NCI-H774 (cell line): ENCODE measurements at regions not wholly inside any gene's neighbourhood (a gene's known extent, or its start where the extent isn't known, plus 50 kb on each side); places are given as distances from the start of the nearest gene placed in this dataset.
"Not testable (repeated sequence)": the region's sequence is repeated elsewhere in the genome, so short reads cannot be mapped to it uniquely, and the experiment has no call there.

Source experiments
- DNase-seq: peaks from one replicate; lab custom pipeline; 2025; lab: John Stamatoyannopoulos, UW

DNA sequence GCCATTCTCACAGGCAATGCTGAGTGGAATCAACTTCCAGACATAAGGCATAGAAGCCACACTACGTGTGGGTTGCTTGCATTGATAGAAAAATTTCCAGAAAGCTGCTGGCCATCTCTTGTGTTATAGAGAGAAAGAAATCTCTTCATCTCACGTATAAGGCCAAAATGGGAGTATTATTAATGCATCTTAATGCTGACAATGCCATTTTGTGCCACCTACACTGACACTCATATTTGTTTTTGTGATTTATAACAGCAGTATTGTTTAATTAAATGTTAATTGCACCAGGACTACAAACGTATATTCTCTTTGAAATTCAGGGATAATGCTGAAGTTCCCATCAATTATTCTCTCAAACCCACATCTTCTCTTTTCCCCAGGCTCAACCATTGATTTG is 56.1 kb upstream of the TMEM132D start:
- no peak for DNase-seq

DNA sequence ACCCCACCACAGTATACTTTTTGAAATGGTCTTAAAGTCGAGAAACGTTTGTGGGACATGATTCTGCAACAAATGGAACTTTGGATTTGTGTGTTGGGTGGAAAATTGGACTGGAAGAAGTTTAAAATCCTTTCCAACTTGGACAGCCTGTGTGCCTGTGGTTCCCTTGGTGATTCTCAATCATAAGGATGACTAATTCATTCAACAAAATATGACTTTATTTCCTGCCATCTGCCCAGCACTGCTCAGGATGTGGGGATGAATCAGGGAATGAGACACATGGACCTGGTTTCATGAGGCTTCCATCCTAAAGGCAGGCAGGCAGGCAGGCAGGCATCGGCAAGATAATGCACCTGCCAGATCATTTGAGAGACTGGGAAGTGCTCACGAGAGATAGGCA is 57.3 kb upstream of the TMEM132D start:
- no peak for DNase-seq

DNA sequence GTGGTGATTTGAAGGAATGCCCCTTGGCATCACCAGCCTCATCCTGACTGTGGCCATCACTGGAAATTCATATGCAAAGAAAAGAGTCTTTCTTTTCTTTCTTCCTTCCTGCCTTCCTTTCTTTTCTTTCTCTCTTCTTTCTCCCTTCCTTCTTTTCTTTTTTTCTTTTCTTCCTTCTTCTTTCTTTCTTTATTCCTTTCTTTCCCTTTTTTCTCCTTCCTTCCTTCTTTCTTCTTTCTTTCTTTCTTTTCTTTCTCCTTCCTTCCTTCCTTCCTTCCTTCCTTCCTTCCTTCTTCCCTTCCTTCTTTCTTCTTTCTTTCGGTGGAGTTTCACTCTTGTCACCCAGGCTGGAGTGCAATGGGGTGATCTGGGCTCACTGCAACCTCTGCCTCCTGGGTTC is 58.0 kb upstream of the TMEM132D start:
- no peak for DNase-seq

DNA sequence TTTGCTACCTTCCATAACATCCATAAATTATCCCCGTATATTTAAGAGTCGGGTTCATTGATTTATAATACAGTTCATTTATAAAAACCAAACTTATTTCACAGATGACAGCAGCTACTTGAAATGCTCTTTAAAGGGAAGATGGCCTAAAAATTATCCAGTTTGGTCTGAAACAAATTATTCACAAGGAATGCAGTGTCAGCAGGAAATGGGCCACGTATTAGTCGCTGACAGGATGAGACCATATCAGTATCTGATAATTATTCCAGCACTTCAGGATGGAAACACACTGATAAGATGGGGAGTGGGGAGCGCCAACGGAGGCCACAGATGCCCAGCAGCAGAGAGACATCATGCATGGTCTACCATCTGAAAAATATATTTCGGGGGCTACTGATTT is 60.5 kb upstream of the TMEM132D start:
- DNase-seq: no peak

DNA sequence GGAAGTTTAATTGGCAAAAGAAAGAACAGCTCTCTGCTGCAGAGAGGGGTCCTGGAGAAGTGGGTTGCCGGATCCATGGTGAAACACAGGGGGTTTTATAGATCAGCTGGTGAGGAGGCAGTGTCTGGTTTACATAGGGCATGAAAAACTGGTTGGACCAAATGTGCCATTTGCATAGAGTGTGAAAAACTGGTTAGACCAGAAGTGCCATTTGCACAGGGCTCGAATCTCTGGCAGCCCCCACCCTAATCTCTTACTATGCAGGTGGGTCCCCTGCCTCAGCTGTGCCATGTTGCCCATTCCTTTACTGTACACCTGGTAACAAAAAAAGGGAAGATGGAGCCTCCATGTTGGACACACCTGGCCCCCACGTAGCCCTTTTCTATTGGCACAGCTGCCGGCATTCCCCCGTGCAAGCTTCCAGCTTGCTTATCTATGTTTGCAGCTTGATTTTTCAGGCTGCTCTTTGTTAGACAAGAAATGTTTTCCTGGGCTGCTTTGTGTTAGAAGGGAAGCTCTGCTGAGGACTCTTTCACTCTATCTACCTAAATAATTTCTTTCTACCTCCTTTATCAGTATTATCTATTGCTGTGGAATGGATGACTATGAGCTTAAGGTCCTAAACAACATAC is 61.1 kb upstream of the TMEM132D start:
- peak; percentile 9 for DNase-seq

DNA sequence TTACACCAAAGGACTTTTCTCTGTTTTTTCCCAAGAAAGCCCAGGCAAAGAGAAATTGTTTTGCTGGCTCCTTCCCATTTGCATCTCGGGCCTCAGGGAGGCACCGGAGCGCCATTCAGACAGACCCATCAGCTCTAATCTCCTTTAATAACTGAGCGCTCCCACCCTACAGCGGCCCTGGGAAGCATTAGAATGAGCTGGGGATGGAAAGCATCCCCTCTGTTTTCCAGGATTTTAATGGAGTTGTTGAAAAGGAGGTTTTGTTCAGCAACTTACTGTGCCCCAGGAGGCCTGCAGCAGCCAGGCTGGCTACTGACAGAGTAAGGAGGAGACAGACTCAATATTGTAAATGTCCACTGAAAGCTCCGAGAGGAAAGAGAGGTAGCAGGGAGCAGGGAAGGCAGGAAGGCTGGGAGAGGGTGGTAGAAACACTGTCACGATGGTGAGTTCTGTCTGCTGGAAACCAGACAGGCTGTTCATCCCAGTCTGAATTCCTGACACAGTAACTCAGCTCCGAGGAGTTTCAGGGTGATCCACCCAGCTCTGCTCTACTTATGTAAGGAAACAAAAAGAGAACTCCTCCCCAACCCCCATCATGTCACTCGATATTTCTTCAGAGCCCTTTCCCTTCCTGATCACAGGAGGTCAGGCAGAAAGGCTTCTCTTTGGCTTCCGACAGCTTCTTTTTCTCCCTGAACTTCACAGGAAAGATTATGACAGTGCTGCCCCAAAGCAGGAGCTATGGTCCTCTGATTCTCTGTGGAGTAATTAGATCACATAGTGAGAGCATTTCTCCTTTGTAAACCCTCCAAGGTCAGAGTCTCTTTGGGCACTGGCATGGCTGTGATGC is 62.5 kb upstream of the TMEM132D start:
- DNase-seq: no peak

DNA sequence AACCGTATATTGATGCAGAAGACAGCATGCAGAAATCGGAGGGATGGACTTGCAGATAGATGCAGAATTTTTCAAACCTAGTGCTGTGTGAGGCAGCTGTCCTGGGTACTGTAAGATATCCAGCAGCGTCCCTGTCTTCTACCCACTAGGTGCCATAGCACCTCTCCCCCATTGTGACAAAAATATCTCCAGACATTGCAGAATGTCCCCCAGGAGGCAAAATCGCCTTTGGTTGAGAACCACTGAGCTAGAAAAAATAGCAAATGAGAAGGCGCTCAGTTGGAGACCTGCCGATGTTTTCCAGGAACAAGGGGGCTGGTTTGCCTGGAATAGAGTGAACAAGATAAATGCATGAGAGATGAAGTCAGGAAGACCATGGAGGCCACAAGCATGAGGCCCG is 67.9 kb upstream of the TMEM132D start:
- DNase-seq: no peak

DNA sequence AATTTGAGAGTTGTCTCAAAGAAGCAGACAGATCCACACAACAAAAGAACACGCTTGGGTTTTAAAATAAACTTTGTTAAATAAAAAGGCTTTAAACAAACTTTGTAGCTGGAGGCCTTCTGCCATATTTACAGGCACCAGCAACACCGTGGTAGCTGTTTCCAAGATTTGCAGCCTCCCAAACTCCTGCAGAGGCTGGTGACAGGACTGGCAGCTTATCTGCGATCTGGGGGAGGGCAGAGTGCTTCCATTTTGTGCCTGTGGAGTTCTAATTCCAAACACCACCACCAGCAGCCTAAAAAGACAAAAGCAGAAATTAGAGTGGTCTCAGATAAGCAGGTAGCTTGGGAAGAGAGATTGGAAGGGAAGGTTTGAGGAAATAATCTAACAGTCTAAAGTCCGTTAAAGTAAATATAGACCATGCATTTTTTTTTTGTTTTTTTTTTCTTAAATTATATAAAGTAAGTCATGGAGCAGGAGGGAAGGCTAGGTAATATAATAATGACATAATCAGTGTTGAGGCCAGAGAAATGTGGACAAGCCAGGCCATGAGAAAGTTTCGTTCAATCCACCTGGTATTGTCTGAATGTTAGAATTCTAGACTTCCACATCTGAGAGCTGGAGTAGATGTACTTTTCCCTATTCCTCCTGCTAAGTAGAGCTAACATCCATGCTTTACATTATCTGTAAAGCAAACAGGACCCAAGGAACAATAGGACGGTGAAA is 69.6 kb upstream of the TMEM132D start:
- DNase-seq: no peak

DNA sequence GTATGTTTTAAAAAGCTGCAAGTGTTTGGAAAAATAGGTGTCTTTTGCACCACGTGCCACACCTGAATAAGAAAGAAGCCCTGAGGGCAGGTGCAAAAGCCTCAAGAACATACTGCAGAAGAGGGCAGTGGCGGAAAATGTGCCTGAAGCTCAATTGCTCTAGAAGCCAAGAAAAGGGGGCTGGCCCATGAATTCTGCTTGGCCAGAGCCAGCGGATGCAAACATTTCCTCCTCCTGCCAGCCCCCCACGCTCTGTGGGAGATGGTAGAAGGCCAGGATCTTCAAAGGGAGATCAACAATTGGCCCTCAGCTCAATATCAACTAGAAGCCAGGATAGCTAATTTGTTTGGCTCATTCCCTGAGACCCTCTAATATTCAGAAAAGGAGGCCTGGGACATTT is 80.3 kb upstream of the TMEM132D start:
- DNase-seq: no peak

DNA sequence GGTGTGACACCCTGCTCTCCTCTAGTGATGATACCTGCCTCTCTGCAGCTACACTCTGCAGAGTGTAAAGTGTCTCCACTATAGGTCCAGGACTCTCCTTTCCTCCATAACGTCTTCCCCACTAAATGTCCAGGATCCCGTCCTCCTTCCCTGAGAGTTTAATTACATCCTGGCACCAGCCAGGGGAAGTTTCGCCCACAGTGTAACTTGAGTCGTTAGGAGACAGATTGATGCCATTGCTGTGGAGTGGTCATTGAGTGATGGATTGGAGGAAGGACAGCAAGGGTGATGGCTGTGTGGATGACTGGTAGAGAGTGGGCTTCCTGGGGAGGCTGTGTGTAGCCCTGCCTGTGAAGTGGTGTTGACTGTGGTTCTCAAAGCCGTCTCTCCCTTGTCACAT is 84.0 kb upstream of the TMEM132D start:
- no peak for DNase-seq

DNA sequence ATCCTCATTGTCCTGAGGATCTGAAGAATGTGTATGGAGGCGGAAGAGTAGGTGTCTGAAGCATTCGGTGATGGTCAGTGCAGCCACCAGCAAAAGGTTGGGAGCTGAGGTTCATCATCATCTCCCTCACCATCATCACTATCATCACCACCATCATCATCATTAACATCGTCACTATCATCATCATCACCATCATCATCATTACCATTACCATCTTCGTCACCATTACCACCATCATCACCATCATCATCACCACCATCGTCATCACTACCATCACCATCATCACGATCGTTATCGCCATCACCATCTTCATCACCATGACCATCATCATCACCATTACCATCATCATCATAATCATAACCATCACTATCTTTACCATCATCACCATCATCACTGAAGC is 90.8 kb upstream of the TMEM132D start:
- DNase-seq: no peak

DNA sequence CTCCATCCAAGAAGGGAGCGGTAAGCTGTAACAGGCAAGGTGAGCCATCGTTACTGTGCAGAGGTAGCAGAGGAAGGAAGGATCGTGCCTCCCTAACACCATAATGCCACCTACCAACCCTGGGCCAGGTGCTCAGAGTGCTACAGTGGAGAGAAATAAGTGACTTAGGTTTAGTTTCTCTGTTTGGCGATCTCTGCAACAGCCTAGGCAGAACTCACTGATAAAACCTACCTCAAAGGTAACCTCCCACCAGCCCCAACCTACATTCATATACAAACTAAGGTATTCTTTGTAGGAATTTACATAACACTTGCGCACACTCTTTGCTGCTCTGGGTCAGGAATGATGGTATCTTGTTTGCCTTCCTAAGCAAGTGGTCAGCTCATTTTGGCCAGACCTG is 93.4 kb upstream of the TMEM132D start:
- DNase-seq: no peak

DNA sequence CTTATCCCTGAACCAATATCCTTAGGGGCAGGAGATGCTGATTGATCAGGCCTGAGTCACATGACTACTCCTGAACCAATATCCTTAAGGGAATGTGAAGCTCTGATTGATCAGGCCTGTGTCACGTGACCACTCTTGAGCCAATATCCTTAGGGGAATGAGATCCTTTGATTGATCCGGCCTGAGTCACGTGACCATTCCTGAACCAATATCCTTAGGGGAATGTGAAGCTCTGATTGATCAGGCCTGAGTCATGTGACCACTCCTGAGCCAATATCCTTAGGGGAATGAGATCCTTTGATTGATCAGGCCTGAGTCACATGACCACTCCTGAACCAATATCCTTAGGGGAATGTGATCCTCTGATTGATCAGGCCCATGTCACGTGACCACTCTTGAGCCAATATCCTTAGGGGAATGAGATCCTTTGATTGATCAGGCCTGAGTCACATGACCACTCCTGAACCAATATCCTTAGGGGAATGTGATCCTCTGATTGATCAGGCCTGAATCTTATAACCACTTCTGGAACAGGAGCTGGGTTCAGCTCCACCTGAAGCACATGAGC is 100.6 kb upstream of the TMEM132D start:
- DNase-seq: not testable (repeated sequence)

DNA sequence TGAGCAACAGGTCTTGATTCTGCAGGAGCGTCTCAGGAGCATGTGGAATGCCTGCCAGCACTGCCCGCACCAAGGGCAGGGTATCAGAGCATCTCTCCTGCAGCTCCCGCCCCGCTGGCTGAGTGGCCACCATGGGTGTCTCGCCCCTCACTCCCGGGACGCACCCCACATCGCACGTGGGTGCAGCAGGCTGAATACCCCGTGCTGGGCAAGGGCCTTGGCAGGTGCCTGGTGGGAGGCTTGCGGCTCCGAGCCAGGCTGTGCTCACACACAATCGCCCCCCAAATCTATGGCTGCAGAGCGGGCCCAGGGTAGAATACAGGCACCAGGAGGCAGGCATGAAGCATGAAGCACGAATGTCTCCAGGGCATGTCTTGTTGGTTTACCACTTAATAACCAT is 103.9 kb upstream of the TMEM132D start:
- no peak for DNase-seq

DNA sequence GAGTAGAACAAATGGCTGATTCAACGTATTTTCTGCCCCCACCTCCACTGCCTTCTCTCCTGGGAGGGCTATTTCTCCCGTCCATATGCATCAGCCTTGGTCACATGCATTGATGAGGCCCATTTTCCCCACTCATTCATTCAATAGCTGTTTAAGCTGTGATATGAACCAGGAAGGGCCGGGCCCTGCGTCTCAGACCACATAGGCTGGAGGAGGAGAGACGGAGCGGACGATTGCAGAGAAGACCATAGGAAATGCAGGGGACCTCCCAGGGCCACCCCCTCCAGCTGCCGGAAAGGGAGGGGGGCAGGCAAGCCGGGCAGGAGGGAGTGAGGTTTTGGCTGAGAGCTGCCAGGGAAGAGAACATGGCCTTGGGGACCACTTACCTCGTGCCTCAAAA is 104.4 kb upstream of the TMEM132D start:
- no peak for DNase-seq

DNA sequence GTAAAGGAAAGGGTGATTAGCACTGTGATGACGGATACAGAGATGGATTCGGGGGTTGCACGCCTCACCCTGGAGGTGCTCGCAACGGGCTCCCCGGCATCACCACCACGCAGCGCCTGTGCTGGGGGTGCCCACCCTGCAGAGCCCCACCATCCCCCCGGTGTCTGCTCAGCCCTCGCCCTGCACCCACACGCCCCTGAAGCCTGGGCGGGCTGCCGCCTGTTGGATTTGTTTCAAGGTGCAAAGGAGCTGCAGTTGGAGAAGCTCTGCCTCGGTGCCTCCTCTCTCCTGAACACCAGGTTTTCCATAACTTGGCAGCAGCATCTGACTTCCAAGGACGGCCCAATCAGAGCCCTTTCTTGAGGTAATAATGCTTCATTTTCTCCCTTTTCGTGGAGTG is 106.1 kb upstream of the TMEM132D start:
- DNase-seq: no peak

DNA sequence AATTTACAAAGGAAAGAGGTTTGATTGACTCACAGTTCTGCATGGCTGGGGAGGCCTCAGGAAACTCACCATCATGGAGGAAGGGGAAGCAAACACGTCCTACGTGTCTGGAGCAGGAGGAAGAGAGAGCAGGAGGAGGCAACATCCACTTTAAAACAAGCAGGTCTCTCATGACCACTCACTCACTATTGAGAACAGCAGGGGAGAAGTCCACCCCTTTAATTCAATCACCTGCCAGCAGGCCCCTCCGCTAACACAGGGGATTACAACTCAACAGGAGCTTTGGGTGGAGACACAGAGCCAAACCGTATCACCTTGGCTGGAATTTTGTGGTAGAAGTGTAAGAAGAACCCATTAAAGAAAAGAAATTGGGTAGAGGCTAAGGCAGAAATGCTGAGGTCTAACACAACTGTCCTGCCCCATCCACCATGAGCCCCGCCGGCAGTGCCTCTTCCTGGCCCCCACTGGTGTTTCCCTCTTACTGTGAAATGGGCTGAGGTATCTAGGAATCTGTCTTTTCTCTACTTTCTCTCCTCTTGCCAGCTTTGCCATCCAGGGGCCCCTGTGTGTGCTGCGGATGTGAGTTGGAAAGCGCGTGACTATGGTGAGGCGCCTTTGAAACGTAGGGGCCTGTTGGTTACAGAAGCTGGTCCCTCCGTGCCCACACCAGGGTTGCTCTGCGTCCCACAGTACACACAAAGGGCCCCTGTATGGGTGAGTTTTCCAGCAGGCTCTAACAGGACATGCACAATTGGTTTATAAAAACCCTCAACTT is 108.0 kb upstream of the TMEM132D start:
- no peak for DNase-seq

DNA sequence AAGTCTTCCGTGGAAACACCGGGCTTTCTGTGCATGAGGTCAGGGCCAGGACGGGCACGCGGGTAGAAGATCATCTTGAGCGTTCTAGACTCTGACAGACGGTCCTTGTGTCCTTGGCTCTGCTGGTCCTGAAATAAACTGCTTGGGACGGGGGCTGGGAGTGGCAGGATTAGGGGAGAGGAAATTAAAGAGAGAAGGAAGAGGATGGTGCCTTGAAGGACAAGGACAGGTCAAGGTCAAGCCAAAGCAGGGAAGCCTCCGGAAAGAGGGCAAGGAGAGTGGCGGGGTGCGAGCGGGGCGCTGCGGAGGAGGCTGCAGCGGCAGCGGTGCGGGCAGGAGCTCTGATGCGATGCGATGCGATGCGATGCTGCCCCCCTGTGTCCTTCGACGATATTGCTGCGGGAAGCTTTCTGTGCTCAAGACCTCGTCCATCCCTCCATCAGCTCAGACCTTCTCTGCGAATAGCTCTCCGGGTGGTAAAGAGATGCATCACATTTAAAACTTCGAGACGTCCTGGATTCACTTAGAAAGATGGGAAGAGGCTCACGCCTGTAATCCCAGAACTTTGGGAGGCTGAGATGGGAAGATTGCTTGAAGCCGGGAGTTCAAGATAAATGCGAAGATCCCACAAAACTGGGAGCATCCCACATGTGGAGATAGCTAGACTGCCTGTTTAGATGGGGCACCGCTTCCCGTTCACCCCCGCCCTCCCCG is 110.1 kb upstream of the TMEM132D start:
- DNase-seq: peak; percentile 53

DNA sequence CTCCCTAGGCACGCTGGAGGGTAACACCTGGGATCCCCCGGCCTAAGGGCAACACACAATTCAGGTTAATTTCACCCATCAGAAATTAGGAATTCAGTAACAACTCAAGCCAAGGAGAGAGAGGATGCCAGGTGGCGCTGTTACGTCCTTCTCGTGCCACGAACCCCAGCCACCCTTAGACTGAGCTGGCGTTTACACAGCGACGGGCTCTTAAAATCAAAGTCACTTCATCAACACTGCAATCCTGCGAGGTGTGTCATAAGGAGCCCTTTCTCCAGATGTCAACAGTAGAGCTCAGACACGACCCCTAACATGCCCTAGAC is 110.6 kb upstream of the TMEM132D start:
- no peak for DNase-seq

DNA sequence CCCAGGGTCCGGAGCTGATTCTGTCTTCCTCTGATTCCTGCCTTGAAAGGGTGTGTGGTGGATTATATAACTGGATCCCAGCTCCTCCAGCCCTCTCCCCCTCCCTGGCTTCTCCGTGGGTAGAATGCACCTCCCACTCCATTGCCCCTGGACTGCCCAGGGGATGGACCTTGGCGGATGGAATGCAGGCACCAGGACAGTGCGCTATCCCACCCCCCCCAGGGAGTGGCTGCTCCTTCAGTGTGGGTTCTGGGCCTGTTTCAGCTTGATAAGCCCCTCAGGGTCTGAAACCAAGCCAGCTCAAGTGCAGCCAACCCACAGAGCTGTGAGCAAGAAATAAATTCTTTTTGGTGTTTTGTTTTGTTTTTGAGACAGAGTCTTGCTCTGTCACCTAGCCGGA is 112.4 kb upstream of the TMEM132D start:
- no peak for DNase-seq

DNA sequence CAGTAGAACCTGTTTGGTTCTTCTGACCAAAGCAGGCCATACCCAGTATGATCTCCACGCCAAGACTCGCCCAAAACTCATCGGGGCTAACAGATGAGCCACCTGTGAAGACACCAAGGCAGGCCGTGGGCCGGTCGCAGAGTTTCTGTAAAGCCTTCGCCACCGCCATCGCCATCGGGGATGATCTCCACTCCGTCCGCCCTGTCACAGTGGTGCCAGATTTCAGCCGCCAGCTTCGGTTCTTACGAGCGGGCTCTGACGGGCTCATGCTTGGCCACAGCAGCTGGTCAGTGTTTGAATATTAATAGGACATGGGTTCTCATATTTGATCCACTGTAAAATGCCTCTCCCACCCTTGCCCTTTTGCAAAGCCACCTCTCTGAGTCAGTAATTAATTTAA is 113.2 kb upstream of the TMEM132D start:
- no peak for DNase-seq
